Choroid plexus epithelial cell (primary cell): ENCODE measurements at regions not wholly inside any gene's neighbourhood (a gene's known extent, or its start where the extent isn't known, plus 50 kb on each side); places are given as distances from the start of the nearest gene placed in this dataset.
A peak's percentile ranks its signal among the peaks of the same experiment; 100 is the strongest.

Experiments
- DNase-seq: peaks from one replicate; pipeline ENCODE4 v3.0.0-alpha.2; 2010; ENCODE audit warnings: low read depth
- H3K4me3 ChIP-seq: 2 replicates; pipeline ENCODE4 v1.5.1; 2011; ENCODE audit warnings: low read depth, mild to moderate bottlenecking, control low read depth, low read length, moderate library complexity
- TF ChIP-seq, protein P1 (sequence below): conservative IDR thresholded peaks from 2 replicates; pipeline ENCODE4 v1.5.1; 2011; ENCODE audit warnings: low read depth, mild to moderate bottlenecking, control low read depth, inconsistent platforms, low read length, moderate library complexity

DNA sequence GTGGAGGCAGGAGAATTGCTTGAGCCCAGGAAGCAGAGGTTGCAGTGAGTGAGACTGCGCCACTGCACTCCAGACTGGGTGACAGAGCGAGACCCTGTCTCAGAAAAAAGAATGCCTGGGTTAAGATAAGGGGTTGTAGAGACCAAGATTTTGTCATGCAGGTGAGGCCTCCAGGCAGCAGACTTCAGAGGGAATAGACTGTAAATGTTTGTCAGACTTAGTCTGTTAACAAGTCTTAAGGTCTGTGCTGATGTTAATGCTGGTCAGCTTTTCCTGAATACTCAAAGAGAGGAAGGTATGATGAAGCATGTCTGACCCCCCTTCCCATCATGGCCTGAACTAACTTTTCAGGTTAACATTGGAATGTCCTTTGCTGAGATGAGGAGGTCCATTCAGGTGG lies 83.0 kb upstream of the FUT8 start:
- H3K4me3 ChIP-seq: no peak overlapping the region
- TF ChIP-seq, protein P1, sequence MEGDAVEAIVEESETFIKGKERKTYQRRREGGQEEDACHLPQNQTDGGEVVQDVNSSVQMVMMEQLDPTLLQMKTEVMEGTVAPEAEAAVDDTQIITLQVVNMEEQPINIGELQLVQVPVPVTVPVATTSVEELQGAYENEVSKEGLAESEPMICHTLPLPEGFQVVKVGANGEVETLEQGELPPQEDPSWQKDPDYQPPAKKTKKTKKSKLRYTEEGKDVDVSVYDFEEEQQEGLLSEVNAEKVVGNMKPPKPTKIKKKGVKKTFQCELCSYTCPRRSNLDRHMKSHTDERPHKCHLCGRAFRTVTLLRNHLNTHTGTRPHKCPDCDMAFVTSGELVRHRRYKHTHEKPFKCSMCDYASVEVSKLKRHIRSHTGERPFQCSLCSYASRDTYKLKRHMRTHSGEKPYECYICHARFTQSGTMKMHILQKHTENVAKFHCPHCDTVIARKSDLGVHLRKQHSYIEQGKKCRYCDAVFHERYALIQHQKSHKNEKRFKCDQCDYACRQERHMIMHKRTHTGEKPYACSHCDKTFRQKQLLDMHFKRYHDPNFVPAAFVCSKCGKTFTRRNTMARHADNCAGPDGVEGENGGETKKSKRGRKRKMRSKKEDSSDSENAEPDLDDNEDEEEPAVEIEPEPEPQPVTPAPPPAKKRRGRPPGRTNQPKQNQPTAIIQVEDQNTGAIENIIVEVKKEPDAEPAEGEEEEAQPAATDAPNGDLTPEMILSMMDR: no peak
- no peak for DNase-seq

DNA sequence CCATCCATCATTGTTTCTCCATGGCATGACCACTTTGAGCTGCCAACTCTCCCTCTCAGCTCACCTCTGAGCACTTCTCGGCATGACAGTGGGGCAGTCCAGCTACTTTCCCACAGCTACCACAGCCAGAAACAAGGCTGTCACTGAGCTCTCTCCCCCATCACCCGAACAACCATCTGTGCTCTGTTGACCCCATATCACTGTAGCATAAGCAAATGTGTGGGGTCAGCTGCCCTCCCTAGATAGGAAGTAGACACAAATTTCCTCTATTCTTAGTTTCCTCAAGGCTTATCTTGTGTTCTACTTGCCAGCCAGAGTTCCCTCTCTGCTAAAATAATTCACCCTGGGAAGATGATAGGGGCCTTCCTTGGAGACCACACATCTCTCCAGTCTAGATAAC lies 82.6 kb upstream of the FUT8 start:
- TF ChIP-seq, protein P1: no peak
- no peak overlapping the region for H3K4me3 ChIP-seq
- DNase-seq: no peak

GRCh38 chr14:65330416-65330815 lies 82.1 kb upstream of the FUT8 start:
- H3K4me3 ChIP-seq: no peak overlapping the region
- TF ChIP-seq, protein P1: no peak
- DNase-seq: no peak

DNA sequence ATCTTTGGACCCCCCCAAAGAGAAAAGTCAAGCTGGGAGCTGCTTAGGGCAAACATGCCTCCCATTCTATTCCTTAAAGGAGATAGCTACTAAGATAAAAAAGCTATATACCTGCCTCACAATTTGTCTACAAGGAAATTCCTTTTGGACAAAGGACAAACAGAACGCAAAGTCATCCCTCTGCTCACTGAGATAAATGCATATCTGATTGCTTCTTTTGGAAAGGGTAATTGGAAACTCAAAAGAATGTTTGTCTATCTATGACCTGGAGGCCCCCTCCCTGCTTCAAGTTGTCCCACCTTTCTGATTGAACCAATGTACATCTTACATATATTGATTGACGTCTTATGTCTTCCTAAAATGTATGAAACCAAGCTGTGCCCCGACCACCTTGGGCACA lies 80.9 kb upstream of the FUT8 start:
- TF ChIP-seq, protein P1: no peak
- no peak overlapping the region for H3K4me3 ChIP-seq
- DNase-seq: no peak

DNA sequence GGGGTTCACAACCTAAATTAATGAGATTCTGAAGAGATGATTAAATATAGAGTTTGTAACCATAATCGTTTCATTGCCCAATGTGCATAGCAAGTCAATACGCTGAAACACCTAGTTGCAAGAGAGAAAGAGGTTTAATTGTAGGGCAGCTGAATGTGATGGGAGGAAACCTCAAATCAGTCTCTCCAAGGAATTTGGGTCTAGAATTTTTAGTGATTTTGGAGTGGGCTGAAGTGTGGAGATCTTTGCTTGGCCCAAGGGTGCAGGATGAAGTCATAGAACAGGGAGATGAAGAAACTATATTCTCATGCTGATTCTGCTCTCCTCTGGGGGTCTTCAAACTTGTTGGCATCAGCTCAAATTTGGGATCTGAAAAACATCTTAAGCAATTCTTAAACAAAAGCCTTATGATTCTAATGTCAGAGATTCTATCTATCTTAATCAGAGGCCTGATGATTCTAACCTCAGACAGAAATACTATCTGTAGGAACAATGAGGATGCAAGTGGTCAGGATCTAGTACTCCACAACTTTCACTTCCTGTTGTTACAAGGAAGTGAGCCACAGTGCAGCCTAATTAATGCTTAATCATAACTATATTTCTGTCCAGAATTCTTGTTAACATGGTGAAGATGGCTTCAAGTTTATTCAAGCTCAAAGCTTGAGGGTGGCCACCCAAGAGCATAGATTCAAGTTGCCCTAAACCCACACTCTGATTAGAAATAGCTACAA lies 80.2 kb upstream of the FUT8 start:
- TF ChIP-seq, protein P1: no peak
- H3K4me3 ChIP-seq: no peak overlapping the region
- DNase-seq: peak; percentile 26

GRCh38 chr14:65333943-65334687 lies 78.4 kb upstream of the FUT8 start:
- no peak overlapping the region for H3K4me3 ChIP-seq
- TF ChIP-seq, protein P1: no peak
- DNase-seq: peak; percentile 81
